Activated naive CD4-positive, alpha-beta T cell treated with anti-CD3 and anti-CD28 coated beads, Interleukin-2, amount 50 U/mL, for 16 hours (primary cell): ENCODE measurements at regions not wholly inside any gene's neighbourhood (a gene's known extent, or its start where the extent isn't known, plus 50 kb on each side); places are given as distances from the start of the nearest gene placed in this dataset.
"Not testable (repeated sequence)": the region's sequence is repeated elsewhere in the genome, so short reads cannot be mapped to it uniquely, and the experiment has no call there.

ENCODE experiments used
- DNase-seq: peaks from one replicate; pipeline ENCODE4 v3.0.0-alpha.2; 2020

DNA sequence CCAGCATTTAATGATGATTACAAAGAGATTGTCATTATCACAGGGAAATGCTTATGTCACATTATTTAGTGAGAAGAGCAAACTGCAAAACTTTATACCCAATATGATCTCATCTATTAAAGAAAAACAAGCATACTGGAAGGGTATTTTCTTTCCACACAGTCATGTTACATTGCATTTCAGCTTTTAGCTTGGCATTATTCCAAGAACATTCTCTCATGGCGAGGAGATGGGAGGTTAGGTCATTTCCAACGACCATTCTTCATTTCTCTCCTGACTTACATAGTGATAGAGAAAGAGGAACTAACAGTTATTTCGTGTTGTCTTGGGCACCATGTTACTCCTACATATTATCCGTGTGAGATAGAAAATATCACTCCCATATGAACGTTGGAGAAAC, 309.4 kb upstream of the XYLT1 start:
- no peak for DNase-seq

- DNase-seq: no peak
These were observed 306.7 kb upstream of the XYLT1 start for GRCh38 chr16:17777408-17777863.

DNA sequence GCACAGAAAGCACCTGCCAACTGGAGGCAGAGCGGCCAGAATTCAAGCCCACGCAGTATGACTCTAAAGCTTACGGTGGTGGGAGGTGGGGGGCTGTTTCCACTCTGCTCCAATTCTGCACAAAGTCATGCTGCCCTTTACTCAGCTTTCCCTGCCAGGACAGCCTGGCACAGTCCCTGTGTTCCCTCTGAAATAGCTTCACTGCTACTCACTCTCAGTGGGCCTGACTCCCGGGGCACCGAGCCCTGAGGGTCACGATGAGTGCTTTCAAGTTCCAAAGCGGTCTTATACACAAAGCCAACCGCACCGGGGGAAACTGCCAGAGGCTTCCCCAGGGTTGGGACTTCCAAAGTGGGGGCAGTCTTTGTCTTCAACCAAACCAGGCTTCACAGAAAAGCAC, 306.1 kb upstream of the XYLT1 start:
- no peak for DNase-seq

DNA sequence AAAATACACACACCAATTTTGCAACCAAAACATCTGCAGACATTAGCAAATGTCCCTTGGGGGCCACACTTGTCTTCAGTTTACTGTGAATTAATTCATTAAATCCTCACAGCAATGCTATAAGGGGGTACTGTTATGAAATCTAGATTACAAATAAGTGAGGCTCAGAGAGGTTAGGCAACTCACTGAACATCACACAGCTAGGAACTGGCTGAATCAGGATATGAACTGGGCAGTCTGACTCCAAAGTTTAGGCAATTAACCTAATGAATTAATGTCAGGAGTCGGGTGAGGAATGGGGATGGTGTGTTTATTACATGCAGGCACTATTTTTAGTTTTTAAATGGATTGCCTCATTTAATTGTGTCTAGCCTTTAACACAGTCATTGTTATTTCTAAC, 305.7 kb upstream of the XYLT1 start:
- DNase-seq: no peak

GRCh38 chr16:17775061-17775460, 304.3 kb upstream of the XYLT1 start:
- no peak for DNase-seq

- no peak for DNase-seq
These were observed 302.9 kb upstream of the XYLT1 start for GRCh38 chr16:17773698-17774101.

GRCh38 chr16:17770104-17770503, 299.3 kb upstream of the XYLT1 start:
- no peak for DNase-seq

DNA sequence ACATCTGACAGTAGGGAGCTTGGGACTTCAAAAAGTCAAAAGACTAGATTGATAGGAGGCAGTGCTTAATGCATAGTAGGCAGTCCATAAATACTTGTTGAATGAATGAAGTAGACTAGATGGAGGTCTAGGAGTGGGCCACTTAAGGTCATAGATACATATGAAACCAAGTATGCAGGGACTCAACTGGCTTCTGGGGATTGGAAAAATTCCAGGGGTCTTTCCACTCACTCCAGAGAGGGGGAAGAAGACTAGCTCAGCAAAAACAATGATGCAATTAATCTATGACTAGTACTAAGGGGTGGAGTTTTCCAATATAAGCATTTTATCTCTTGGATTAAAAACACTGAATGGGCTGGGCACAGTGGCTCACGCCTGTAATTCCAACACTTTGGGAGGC, 298.3 kb upstream of the XYLT1 start:
- no peak for DNase-seq

DNA sequence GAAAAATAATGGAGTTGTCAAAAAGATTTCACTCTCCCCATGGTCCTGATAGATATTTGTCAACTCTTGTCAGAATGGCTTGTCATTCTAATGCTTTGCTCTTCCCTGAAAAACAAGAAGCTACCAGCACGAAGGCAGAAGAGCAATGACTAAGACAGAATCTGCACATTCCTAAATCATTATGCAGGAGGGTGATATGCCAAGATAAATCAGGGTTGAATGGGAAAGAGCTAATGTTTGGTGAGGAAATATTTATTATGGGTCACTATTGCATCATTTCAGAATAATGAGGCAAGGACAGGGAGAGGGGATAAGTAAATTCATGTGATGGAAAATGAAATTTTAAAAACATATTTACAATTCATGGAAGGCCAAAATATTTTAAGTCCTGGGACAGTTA, 297.5 kb upstream of the XYLT1 start:
- no peak for DNase-seq

- DNase-seq: no peak
These were observed 295.3 kb upstream of the XYLT1 start for GRCh38 chr16:17766012-17766411.

GRCh38 chr16:17759451-17760390, 289.0 kb upstream of the XYLT1 start:
- DNase-seq: no peak

DNA sequence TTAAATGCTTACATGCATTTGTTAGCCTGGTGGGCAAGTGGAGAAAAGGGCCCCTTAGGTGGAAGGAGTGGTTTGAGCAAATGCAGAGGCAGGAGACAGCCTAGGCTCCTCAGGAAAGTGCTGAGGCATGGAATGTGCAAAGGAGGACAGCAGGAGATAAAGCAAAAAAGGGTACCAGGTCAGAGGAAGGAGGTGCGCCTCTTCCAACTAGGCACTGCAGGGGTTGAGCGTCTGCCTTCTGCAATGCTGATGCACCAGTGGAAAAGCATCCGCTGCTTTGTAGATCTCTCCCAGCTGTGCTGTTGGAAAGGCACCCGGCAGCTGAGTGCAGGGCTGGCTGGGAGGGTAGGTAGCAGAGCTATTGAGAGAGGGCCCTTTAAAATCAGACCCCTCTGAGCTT, 287.0 kb upstream of the XYLT1 start:
- no peak for DNase-seq

GRCh38 chr16:17755158-17755557, 284.4 kb upstream of the XYLT1 start:
- DNase-seq: no peak

DNA sequence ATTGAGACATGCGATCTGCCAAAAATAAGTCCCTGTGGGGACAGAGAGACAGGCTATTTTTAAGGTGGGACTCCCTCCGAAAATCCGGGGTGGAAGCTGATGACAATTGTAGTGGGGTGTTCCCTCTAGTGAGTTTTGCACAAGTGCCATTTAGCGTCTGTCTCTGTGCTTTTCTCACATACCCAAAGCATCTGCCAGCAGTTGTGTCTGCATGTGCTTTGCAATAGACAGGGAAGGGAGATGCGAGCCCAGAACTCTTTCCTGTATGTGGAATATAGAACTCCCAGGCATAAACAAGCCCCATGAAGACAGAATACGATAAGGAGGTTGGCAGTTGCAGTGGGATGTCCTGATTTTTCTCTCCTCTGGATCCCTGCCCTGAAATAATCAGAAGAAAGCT, 282.7 kb upstream of the XYLT1 start:
- DNase-seq: no peak

DNA sequence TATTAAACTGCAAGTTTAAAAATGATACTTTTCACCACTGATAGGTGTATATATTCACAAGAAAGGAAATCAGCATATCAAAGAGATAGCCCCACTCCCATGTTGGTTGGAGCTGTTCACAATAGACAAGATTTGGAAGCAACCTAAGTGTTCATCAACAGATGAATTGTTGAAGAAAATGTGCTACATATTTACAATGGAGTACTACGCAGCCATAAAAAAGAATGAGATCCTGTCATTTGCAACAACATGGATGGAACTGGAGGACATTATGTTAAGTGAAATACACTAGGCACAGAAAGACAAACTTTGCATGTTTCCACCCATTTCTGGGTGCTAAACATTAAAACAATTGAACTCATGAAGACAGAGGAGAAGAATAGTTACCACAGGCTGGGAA, 278.9 kb upstream of the XYLT1 start:
- DNase-seq: no peak

GRCh38 chr16:17748044-17748719, 277.4 kb upstream of the XYLT1 start:
- DNase-seq: no peak

DNA sequence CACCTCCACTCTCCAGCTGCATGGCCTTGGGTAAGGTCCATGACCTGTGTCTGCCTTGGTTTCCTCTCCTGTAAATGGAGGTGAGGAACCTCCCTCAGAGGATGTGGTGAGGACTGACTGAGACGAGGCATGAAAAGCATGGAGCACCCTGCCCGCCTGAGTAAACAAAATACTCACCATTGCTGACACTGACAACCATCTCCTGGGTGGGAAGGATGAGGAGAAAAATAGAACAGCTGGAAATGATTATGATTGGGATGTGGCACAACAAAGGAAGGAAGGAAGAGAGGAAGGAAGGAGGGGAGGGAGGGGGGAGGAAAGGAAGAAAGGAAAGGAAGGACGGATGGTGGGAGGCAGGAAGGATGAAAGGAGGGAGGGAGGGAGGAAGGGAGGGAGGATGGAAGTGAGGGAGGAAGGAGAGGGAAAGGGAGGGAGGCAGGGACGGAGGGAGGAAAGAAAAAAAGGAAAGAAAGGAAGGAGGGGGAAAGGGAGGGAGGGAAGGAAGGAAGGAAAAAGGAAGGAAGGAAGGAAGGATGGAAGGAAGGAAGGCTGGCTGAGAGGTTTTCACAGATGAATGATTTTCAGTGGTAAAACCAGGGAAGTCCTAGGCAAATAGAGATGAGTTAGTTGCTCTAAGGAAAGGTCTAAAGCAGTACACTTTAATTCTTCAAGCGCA, 276.5 kb upstream of the XYLT1 start:
- no peak for DNase-seq

DNA sequence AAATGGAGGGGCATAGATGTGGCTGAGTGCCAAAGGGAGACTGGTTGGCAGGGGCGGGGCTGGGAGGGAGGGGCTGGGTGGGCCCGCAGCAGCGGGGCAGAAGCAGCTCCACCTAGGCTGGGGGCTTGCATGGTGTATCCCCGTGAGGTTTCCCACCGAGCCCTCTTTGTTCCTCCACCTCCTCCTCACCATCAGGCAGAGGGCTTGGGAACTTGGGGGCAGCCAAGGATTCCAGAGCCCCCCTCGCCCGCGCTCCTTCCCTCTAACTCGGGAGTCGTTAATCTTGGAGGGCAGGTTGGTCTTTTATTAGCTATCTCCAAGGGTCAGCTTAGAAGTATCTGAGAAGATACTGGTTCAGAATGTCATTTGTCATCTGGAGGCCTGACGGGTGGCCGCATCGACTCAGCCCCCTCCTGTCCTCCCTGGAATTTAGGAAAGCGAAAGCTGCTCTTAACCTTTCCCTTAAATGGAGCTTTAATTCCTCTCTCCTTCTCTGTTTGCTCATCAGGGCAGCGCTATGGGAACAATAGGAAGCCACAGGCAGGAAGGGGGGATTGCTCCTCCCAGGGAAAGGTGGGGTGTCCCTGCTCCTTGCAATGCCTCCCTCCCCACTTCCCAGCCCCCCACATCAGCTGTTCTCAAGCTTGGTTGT, 274.3 kb upstream of the XYLT1 start:
- DNase-seq: no peak

GRCh38 chr16:17743578-17743977, 272.8 kb upstream of the XYLT1 start:
- DNase-seq: no peak

GRCh38 chr16:17743158-17743557, 272.4 kb upstream of the XYLT1 start:
- no peak for DNase-seq

DNA sequence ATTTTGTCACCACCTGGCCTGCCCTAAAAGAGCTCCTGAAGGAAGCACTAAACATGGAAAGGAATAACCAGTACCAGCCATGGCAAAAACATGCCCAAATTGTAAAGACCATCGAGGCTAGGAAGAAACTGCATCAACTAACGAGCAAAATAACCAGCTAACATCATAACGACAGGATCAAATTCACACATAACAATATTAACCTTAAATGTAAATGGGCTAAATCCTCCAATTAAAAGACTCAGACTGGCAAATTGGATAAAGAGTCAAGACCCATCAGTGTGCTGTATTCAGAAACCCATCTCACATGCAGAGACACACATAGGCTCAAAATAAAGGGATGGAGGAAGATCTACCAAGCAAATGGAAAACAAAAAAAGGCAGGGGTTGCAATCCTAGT, 264.3 kb upstream of the XYLT1 start:
- DNase-seq: not testable (repeated sequence)

GRCh38 chr16:17729820-17730219, 259.1 kb upstream of the XYLT1 start:
- DNase-seq: no peak

DNA sequence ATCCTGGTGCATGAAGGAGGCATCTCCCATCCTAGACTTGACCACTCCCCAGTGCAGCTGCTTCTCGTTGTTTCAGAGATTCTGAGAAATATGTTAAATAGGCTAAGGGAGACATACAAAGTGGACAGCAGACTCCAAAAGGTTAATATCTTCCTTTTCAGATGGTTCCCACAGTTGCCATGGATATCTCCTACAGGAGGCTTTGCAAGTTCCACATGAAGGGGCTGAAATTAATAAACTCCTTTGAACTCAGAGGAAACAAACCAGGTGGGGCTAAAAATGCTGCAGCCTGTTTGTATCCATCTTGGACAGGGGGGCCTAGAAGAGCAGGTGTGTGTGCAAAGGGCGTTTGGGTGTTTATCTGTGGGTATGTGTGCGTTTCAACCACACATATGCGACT, 257.4 kb upstream of the XYLT1 start:
- no peak for DNase-seq
